ENCODE measurements at regions not wholly inside any gene's neighbourhood (a gene's known extent, or its start where the extent isn't known, plus 50 kb on each side); places are given as distances from the start of the nearest gene placed in this dataset.
"Not testable (repeated sequence)": the region's sequence is repeated elsewhere in the genome, so short reads cannot be mapped to it uniquely, and the experiment has no call there.

GRCh38 chr2:118388771-118389170 lies 300.5 kb downstream of the INSIG2 start:
- no peak for DNase-seq (ENCODE audit: low spot score)

GRCh38 chr2:118387509-118387908 lies 299.2 kb downstream of the INSIG2 start:
- no peak for DNase-seq (ENCODE audit: low spot score)

GRCh38 chr2:118386641-118387302 lies 298.5 kb downstream of the INSIG2 start:
- DNase-seq (ENCODE audit: low spot score): no peak

- DNase-seq (ENCODE audit: low spot score): no peak
Observed at GRCh38 chr2:118380915-118381653, 292.8 kb downstream of the INSIG2 start.

GRCh38 chr2:118375907-118376485 lies 287.7 kb downstream of the INSIG2 start:
- DNase-seq (ENCODE audit: low spot score): no peak

GRCh38 chr2:118374974-118375755 lies 286.9 kb downstream of the INSIG2 start:
- DNase-seq (ENCODE audit: low spot score): no peak

GRCh38 chr2:118372886-118373830 lies 284.9 kb downstream of the INSIG2 start:
- no peak for DNase-seq (ENCODE audit: low spot score)

- peak; percentile 68 for DNase-seq (ENCODE audit: low spot score)
Observed at GRCh38 chr2:118371515-118371914, 283.2 kb downstream of the INSIG2 start.

GRCh38 chr2:118369521-118369920 lies 281.2 kb downstream of the INSIG2 start:
- not testable (repeated sequence) for DNase-seq (ENCODE audit: low spot score)

GRCh38 chr2:118363604-118364003 lies 275.3 kb downstream of the INSIG2 start:
- DNase-seq (ENCODE audit: low spot score): no peak

GRCh38 chr2:118356051-118356450 lies 267.8 kb downstream of the INSIG2 start:
- no peak for DNase-seq (ENCODE audit: low spot score)

- DNase-seq (ENCODE audit: low spot score): no peak
Observed at GRCh38 chr2:118351796-118352195, 263.5 kb downstream of the INSIG2 start.

- DNase-seq (ENCODE audit: low spot score): no peak
Observed at GRCh38 chr2:118350621-118351020, 262.4 kb downstream of the INSIG2 start.

- DNase-seq (ENCODE audit: low spot score): no peak
Observed at GRCh38 chr2:118349365-118349764, 261.1 kb downstream of the INSIG2 start.

GRCh38 chr2:118348380-118349034 lies 260.2 kb downstream of the INSIG2 start:
- DNase-seq (ENCODE audit: low spot score): no peak

GRCh38 chr2:118345465-118345864 lies 257.2 kb downstream of the INSIG2 start:
- no peak for DNase-seq (ENCODE audit: low spot score)

- no peak for DNase-seq (ENCODE audit: low spot score)
Observed at GRCh38 chr2:118340103-118340502, 251.8 kb downstream of the INSIG2 start.

GRCh38 chr2:118339386-118339785 lies 251.1 kb downstream of the INSIG2 start:
- no peak for DNase-seq (ENCODE audit: low spot score)

GRCh38 chr2:118333664-118334063 lies 245.4 kb downstream of the INSIG2 start:
- DNase-seq (ENCODE audit: low spot score): no peak

GRCh38 chr2:118325321-118325955 lies 237.2 kb downstream of the INSIG2 start:
- no peak for DNase-seq (ENCODE audit: low spot score)

All from iPS-NIHi11 (cell line).